K562 (cell line): ENCODE measurements at regions not wholly inside any gene's neighbourhood (a gene's known extent, or its start where the extent isn't known, plus 50 kb on each side); places are given as distances from the start of the nearest gene placed in this dataset.

Source experiments
- BCOR ChIP-seq: fragments of 450-650 bp; IDR thresholded peaks from 2 replicates; pipeline ENCODE4 v1.6.1; 2016
- ETS2 ChIP-seq: IDR thresholded peaks from 2 replicates; pipeline ENCODE4 v1.6.1; 2016; ENCODE audit warnings: borderline replicate concordance, missing genetic modification characterization, mild to moderate bottlenecking, moderate library complexity, missing compliant biosample characterization; ENCODE audit not compliant: poor library complexity, severe bottlenecking
- FOXJ2 ChIP-seq: fragments of 200-800 bp; sonication (Bioruptor generic); IDR thresholded peaks from 2 replicates; pipeline ENCODE4 v1.6.1; 2016; ENCODE audit warnings: missing genetic modification characterization, missing compliant biosample characterization
- FOXP1 ChIP-seq: sonication (generic); formaldehyde crosslinking; IDR thresholded peaks from 2 replicates; pipeline ENCODE4 v1.8.0; 2022; ENCODE audit warnings: mild to moderate bottlenecking, missing genetic modification reagents
- HMGN3 ChIP-seq: IDR thresholded peaks from 2 replicates; pipeline ENCODE4 v1.6.1; 2011; ENCODE audit warnings: borderline replicate concordance, low read depth, mild to moderate bottlenecking, mixed read lengths, low read length; ENCODE audit not compliant: insufficient read length; ENCODE audit errors: extremely low read depth
- MCM3 ChIP-seq: fragments of 450-650 bp; IDR thresholded peaks from 2 replicates; pipeline ENCODE4 v1.6.1; 2016
- NR2F6 ChIP-seq: fragments of 450-650 bp; formaldehyde crosslinking; IDR thresholded peaks from 2 replicates; pipeline ENCODE4 v1.4.0; 2020; ENCODE audit warnings: mild to moderate bottlenecking
- RBM22 ChIP-seq: fragments of 200-400 bp; formaldehyde crosslinking; IDR thresholded peaks from 2 replicates; pipeline ENCODE4 v1.6.1; 2018; ENCODE audit warnings: low read length, low read depth; ENCODE audit not compliant: poor library complexity, severe bottlenecking
- RBM25 ChIP-seq: fragments of 200-400 bp; formaldehyde crosslinking; IDR thresholded peaks from 2 replicates; pipeline ENCODE4 v1.6.1; 2018; ENCODE audit warnings: low read length, low read depth, moderate library complexity; ENCODE audit not compliant: severe bottlenecking
- SMAD2 ChIP-seq: fragments of 150-350 bp; IDR thresholded peaks from 2 replicates; pipeline ENCODE4 v1.6.1; 2014; ENCODE audit warnings: low read depth, mild to moderate bottlenecking, low read length
- ZC3H11A ChIP-seq: IDR thresholded peaks from 2 replicates; pipeline ENCODE4 v1.6.1; 2012; ENCODE audit warnings: low read depth, low read length, improper control_type of control experiment
- ZKSCAN8 ChIP-seq: fragments of 200-800 bp; sonication (Bioruptor generic); IDR thresholded peaks from 2 replicates; pipeline ENCODE4 v1.6.1; 2016; ENCODE audit warnings: missing genetic modification characterization, missing compliant biosample characterization
- ZNF175 ChIP-seq: fragments of 200-800 bp; sonication (Bioruptor generic); IDR thresholded peaks from 2 replicates; pipeline ENCODE4 v1.6.1; 2016; ENCODE audit warnings: low read depth, mild to moderate bottlenecking, missing genetic modification characterization, missing compliant biosample characterization
- ZNF431 ChIP-seq: sonication (generic); formaldehyde crosslinking; IDR thresholded peaks from 2 replicates; pipeline ENCODE4 v1.8.0; 2022; ENCODE audit warnings: mild to moderate bottlenecking, missing genetic modification reagents
- ZNF57 ChIP-seq: fragments of 450-650 bp; formaldehyde crosslinking; IDR thresholded peaks from 2 replicates; pipeline ENCODE4 v1.4.0; 2020; ENCODE audit warnings: mild to moderate bottlenecking, moderate library complexity
- ZNF695 ChIP-seq: fragments of 450-650 bp; formaldehyde crosslinking; IDR thresholded peaks from 2 replicates; pipeline ENCODE4 v1.4.0; 2020; ENCODE audit warnings: mild to moderate bottlenecking, moderate library complexity
- ZNF76 ChIP-seq: fragments of 250-450 bp; sonication (Bioruptor Pico); IDR thresholded peaks from 2 replicates; pipeline ENCODE4 v1.4.0; 2020; ENCODE audit warnings: mild to moderate bottlenecking, moderate library complexity, borderline replicate concordance
- TF ChIP-seq, protein P1 (sequence below): IDR thresholded peaks from 3 replicates; pipeline ENCODE4 v1.6.1; 2011; ENCODE audit warnings: borderline replicate concordance, mild to moderate bottlenecking, moderate library complexity; ENCODE audit not compliant: insufficient read length; ENCODE audit errors: extremely low read depth
- TF ChIP-seq, protein P2 (sequence below): sonication (generic); IDR thresholded peaks from 2 replicates; pipeline ENCODE4 v1.6.1; 2016
- TF ChIP-seq, protein P3 (sequence below): sonication (generic); formaldehyde crosslinking; IDR thresholded peaks from 2 replicates; pipeline ENCODE4 v1.8.1; 2023; ENCODE audit warnings: mild to moderate bottlenecking, missing genetic modification reagents
- TF ChIP-seq, protein P4 (sequence below): fragments of 450-650 bp; IDR thresholded peaks from 2 replicates; pipeline ENCODE4 v1.6.1; 2018; ENCODE audit warnings: mild to moderate bottlenecking, low read depth; ENCODE audit not compliant: partially characterized antibody

DNA sequence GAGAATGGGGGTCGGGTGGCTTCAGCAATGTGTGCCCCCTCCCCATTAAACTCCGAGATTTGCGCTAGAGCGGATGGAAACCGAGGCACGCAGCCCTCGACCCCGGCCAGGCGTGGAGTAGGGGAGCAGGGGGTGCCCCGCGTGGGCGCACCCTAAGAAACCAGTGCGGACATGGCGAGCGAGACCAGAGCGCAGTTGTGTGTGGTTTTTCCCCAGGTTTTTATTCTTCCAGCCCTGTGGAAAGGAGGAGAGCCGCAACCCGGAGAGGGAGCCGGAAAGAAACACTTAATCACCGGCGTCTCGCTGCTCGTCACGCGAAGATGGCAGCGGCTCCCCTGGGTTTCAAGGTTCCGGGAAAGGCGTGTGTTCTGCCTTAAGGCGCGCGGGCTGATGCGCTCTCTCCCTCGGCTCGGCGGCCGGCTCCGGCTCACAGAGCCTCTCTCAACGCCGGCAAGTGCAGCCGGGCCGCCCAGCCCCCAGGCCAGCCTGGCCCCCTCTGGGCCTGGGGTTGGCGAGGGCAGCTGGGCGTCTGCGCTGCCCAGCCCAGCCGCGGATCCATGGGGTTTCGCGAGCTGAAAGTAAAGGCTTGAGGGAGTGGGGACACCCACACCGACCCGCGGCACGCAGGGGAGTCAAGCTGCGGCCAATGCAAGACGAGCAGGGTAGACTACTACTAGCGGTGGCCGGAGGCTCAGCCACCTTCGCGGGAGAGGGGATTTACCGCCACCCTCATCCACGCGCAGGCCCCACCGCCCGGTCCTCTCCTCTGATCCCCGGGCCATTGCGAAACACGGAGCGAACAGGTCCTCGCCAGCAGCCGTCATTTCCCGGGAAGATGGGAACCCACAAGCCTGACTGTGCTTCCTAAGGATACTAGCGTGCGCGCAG, 74.0 kb upstream of the BCOR start (continued):
- TF ChIP-seq, protein P1, sequence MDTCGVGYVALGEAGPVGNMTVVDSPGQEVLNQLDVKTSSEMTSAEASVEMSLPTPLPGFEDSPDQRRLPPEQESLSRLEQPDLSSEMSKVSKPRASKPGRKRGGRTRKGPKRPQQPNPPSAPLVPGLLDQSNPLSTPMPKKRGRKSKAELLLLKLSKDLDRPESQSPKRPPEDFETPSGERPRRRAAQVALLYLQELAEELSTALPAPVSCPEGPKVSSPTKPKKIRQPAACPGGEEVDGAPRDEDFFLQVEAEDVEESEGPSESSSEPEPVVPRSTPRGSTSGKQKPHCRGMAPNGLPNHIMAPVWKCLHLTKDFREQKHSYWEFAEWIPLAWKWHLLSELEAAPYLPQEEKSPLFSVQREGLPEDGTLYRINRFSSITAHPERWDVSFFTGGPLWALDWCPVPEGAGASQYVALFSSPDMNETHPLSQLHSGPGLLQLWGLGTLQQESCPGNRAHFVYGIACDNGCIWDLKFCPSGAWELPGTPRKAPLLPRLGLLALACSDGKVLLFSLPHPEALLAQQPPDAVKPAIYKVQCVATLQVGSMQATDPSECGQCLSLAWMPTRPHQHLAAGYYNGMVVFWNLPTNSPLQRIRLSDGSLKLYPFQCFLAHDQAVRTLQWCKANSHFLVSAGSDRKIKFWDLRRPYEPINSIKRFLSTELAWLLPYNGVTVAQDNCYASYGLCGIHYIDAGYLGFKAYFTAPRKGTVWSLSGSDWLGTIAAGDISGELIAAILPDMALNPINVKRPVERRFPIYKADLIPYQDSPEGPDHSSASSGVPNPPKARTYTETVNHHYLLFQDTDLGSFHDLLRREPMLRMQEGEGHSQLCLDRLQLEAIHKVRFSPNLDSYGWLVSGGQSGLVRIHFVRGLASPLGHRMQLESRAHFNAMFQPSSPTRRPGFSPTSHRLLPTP, result no peak
- TF ChIP-seq ETS2 (tag) (no peak), NR2F6 (CRISPR knock-in tag) (no peak), ZC3H11A (no peak), FOXP1 (CRISPR knock-in tag) (peak; percentile 30; the same call in 1 of the 2 replicates), RBM22 (peak; percentile 10), ZNF76 (CRISPR knock-in tag) (no peak), MCM3 (no peak), HMGN3 (no peak), ZNF57 (no peak), ZNF695 (no peak), BCOR (no peak), FOXJ2 (tag) (no peak), RBM25 (no peak), ZNF431 (no peak), SMAD2 (no peak), ZKSCAN8 (CRISPR knock-in tag) (0 out of 2 replicates have a peak, but pooled peaks have one; percentile 6), ZNF175 (CRISPR knock-in tag) (no peak; the same call in 1 of the 2 replicates)
- TF ChIP-seq, protein P2, sequence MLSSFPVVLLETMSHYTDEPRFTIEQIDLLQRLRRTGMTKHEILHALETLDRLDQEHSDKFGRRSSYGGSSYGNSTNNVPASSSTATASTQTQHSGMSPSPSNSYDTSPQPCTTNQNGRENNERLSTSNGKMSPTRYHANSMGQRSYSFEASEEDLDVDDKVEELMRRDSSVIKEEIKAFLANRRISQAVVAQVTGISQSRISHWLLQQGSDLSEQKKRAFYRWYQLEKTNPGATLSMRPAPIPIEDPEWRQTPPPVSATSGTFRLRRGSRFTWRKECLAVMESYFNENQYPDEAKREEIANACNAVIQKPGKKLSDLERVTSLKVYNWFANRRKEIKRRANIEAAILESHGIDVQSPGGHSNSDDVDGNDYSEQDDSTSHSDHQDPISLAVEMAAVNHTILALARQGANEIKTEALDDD, result no peak
- TF ChIP-seq, protein P3, sequence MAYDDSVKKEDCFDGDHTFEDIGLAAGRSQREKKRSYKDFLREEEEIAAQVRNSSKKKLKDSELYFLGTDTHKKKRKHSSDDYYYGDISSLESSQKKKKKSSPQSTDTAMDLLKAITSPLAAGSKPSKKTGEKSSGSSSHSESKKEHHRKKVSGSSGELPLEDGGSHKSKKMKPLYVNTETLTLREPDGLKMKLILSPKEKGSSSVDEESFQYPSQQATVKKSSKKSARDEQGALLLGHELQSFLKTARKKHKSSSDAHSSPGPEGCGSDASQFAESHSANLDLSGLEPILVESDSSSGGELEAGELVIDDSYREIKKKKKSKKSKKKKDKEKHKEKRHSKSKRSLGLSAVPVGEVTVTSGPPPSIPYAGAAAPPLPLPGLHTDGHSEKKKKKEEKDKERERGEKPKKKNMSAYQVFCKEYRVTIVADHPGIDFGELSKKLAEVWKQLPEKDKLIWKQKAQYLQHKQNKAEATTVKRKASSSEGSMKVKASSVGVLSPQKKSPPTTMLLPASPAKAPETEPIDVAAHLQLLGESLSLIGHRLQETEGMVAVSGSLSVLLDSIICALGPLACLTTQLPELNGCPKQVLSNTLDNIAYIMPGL, result no peak
- TF ChIP-seq, protein P4, sequence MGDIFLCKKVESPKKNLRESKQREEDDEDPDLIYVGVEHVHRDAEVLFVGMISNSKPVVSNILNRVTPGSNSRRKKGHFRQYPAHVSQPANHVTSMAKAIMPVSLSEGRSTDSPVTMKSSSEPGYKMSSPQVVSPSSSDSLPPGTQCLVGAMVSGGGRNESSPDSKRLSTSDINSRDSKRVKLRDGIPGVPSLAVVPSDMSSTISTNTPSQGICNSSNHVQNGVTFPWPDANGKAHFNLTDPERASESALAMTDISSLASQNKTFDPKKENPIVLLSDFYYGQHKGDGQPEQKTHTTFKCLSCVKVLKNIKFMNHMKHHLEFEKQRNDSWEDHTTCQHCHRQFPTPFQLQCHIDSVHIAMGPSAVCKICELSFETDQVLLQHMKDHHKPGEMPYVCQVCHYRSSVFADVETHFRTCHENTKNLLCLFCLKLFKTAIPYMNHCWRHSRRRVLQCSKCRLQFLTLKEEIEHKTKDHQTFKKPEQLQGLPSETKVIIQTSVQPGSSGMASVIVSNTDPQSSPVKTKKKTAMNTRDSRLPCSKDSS, result no peak
